NCI-H1694 treated with DMSO at 0.1 percent for 48 hours (cell line): ENCODE measurements at regions not wholly inside any gene's neighbourhood (a gene's known extent, or its start where the extent isn't known, plus 50 kb on each side); places are given as distances from the start of the nearest gene placed in this dataset.
"Not testable (repeated sequence)": the region's sequence is repeated elsewhere in the genome, so short reads cannot be mapped to it uniquely, and the experiment has no call there.

Source experiments
- DNase-seq: peaks from one replicate; lab custom pipeline; 2025; lab: John Stamatoyannopoulos, UW

GRCh38 chr3:169029674-169030285, 633.7 kb downstream of the MECOM start:
- DNase-seq: no peak

GRCh38 chr3:169028716-169029115, 634.8 kb downstream of the MECOM start:
- no peak for DNase-seq

GRCh38 chr3:169026543-169027182, 636.8 kb downstream of the MECOM start:
- DNase-seq: no peak

GRCh38 chr3:169022457-169022856, 641.1 kb downstream of the MECOM start:
- no peak for DNase-seq

GRCh38 chr3:169020371-169020770, 643.1 kb downstream of the MECOM start:
- DNase-seq: no peak

GRCh38 chr3:169009453-169009852, 654.1 kb downstream of the MECOM start:
- no peak for DNase-seq

GRCh38 chr3:169008776-169009358, 654.6 kb downstream of the MECOM start:
- no peak for DNase-seq

GRCh38 chr3:169007145-169007544, 656.4 kb downstream of the MECOM start:
- DNase-seq: no peak

- DNase-seq: not testable (repeated sequence)
These were observed 657.1 kb downstream of the MECOM start for GRCh38 chr3:169006398-169006797.

GRCh38 chr3:169002689-169003088, 660.8 kb downstream of the MECOM start:
- no peak for DNase-seq

GRCh38 chr3:168998792-168999191, 664.7 kb downstream of the MECOM start:
- no peak for DNase-seq

- no peak for DNase-seq
These were observed 666.0 kb downstream of the MECOM start for GRCh38 chr3:168997488-168997887.

GRCh38 chr3:168996622-168997021, 666.9 kb downstream of the MECOM start:
- no peak for DNase-seq

GRCh38 chr3:168995129-168995528, 668.4 kb downstream of the MECOM start:
- no peak for DNase-seq

GRCh38 chr3:168991803-168992202, 671.7 kb downstream of the MECOM start:
- DNase-seq: no peak

- no peak for DNase-seq
These were observed 672.9 kb downstream of the MECOM start for GRCh38 chr3:168990621-168991020.

GRCh38 chr3:168990134-168990533, 673.4 kb downstream of the MECOM start:
- no peak for DNase-seq

GRCh38 chr3:168989396-168989795, 674.1 kb downstream of the MECOM start:
- DNase-seq: no peak

GRCh38 chr3:168988853-168989252, 674.7 kb downstream of the MECOM start:
- no peak for DNase-seq

GRCh38 chr3:168984872-168985271, 678.6 kb downstream of the MECOM start:
- no peak for DNase-seq

GRCh38 chr3:168983046-168983445, 680.5 kb downstream of the MECOM start:
- no peak for DNase-seq

GRCh38 chr3:168981396-168981795, 682.1 kb downstream of the MECOM start:
- DNase-seq: no peak

- no peak for DNase-seq
These were observed 685.7 kb downstream of the MECOM start for GRCh38 chr3:168977716-168978374.
